GM20000 (cell line): ENCODE measurements at regions not wholly inside any gene's neighbourhood (a gene's known extent, or its start where the extent isn't known, plus 50 kb on each side); places are given as distances from the start of the nearest gene placed in this dataset.

Source experiments
- DNase-seq: peaks from one replicate; pipeline ENCODE4 v3.0.0; 2012; ENCODE audit warnings: low spot score
- CTCF ChIP-seq: IDR thresholded peaks from 2 replicates; pipeline ENCODE4 v1.5.1; 2012; ENCODE audit warnings: mild to moderate bottlenecking, control low read depth; ENCODE audit errors: extremely low read depth, missing control alignments

DNA sequence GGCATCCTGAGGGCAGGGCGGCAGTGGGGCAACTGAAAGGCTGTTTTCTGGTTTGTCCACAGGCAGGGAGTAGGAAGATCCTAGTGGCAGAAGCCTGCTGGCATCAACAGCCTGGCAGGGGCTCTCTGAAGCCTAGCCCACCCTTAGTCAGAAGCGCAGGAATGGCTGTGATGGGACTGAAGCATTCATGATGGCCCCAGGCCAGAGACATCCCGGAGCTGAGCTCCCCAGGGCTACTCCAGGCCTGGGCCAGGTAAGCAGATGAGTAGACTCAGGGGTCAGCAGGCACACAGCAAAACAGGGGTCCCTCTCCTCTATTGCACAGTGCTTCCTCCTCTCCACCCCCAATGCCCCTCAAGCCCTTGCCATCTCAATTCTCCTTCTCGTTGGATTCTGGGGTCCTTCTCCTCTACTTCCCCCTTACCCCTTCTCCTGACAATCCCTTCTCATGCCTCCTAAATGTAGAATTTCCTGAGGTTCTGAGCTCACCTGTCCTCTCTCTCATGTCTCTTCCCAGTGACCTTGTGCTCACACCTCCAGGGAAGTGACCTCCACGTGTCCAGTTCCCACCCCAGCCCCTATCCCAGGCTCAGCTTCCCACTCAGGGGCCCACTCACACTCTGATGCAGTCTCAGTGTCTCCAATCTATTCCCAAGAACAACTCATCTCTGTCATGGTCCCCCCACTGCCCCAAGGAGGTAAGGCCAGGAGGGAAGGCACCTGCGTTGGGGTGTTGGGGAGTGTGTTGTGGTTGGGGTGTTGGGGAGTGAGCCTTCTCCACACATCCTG lies 158.7 kb upstream of the ZNF507 start:
- DNase-seq = no peak
- TF ChIP-seq CTCF = no peak

DNA sequence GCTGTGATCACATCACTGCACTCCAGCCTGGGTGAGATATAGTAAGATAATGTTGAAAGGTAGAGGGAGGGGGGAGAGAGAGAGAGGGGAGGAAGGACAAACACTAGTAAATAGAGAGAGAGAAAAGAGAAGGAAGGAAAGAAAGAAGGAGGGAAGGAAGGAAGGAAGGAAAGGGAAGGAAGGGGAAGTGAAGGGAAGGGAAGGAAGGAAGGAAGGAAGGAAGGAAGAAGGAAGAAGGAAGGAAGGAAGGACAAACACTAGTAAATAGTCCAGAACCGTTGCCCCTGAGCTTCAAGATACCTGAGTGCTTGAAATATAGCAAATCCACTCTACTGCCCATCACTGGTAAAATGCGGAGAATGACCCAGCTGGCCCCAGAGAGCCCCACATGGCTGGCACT lies 156.5 kb upstream of the ZNF507 start:
- DNase-seq = no peak
- no peak for TF ChIP-seq CTCF

- DNase-seq = no peak
- no peak for TF ChIP-seq CTCF
These were observed 155.3 kb upstream of the ZNF507 start for GRCh38 chr19:32189956-32190706.

DNA sequence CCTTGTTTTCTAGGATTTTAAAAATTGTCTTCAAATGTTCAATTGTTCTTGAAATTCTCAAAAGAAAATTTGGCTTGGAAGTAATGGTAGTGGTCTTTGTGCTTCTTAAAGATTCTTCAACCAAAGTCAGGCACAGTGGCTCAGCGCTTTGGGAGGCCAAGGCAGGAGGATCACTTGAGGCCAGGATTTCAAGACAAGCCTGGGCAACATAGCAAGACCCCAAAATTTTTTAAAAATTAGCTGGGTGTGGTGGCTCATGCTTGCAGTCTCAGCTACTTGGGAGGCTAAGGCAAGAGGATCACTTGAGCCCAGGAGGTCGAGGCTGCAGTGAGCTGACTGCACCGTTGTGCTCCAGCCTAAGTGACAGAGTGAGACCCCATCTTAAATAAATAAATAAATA lies 153.5 kb upstream of the ZNF507 start:
- DNase-seq = no peak
- no peak for TF ChIP-seq CTCF

GRCh38 chr19:32195706-32196610 lies 149.5 kb upstream of the ZNF507 start:
- TF ChIP-seq CTCF = no peak
- DNase-seq = no peak

- TF ChIP-seq CTCF = no peak
These were observed 148.6 kb upstream of the ZNF507 start for GRCh38 chr19:32196690-32197420.

More at GRCh38 chr19:32196690-32197420, 148.6 kb upstream of the ZNF507 start:
- DNase-seq = no peak
